ENCODE measurements at regions not wholly inside any gene's neighbourhood (a gene's known extent, or its start where the extent isn't known, plus 50 kb on each side); places are given as distances from the start of the nearest gene placed in this dataset.

GRCh38 chr2:126822115-126822514 is 76.6 kb upstream of the TEX51 start:
- H3K4me1 ChIP-seq (ENCODE audit: insufficient read depth, low read length): peaks cover 28% of the 10 kb centered on the region
- H3K27me3 ChIP-seq (ENCODE audit: insufficient read depth, low read length): no peaks in the 10 kb centered on the region
- H3K9me3 ChIP-seq (ENCODE audit: low read depth, low read length): no peaks in the 10 kb centered on the region
- H3K4me3 ChIP-seq (ENCODE audit: low read length): no peak overlapping the region

- peaks cover 36% of the 10 kb centered on the region for H3K4me1 ChIP-seq (ENCODE audit: insufficient read depth, low read length)
- no peak overlapping the region for H3K4me3 ChIP-seq (ENCODE audit: low read length)
Measured at GRCh38 chr2:126822921-126823320, 75.8 kb upstream of the TEX51 start.

DNA sequence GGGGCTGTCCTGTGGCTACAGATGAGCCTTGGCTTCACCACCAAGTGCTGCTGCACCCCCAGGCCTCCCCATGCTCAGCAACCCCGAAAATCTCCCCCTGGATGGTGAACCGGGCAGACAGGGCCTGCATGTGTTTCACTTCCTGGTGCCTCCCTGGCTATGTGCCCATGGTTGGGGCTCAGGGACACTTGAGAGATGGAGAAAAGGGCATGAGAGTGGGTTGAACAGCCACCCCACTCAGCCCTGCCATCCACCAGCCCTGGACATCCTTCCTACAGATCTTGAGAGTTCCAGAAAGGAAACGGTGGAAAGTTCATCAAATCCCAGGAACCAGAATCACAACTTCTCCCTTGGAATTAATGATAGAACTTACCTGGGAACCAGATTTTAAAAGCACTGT is 74.7 kb upstream of the TEX51 start:
- H3K4me1 ChIP-seq (ENCODE audit: insufficient read depth, low read length): peaks cover 39% of the 10 kb centered on the region
- no peaks in the 10 kb centered on the region for H3K9me3 ChIP-seq (ENCODE audit: low read depth, low read length)
- no peak overlapping the region for H3K4me3 ChIP-seq (ENCODE audit: low read length)
- no peaks in the 10 kb centered on the region for H3K27me3 ChIP-seq (ENCODE audit: insufficient read depth, low read length)

More at GRCh38 chr2:126822921-126823320, 75.8 kb upstream of the TEX51 start:
- Histone ChIP-seq H3K9me3 (ENCODE audit: low read depth, low read length) (no peaks in the 10 kb centered on the region), H3K27me3 (ENCODE audit: insufficient read depth, low read length) (no peaks in the 10 kb centered on the region)

GRCh38 chr2:126824663-126825062 is 74.0 kb upstream of the TEX51 start:
- Histone ChIP-seq H3K27me3 (ENCODE audit: insufficient read depth, low read length) (no peaks in the 10 kb centered on the region), H3K4me1 (ENCODE audit: insufficient read depth, low read length) (peaks cover 43% of the 10 kb centered on the region), H3K9me3 (ENCODE audit: low read depth, low read length) (no peaks in the 10 kb centered on the region), H3K4me3 (ENCODE audit: low read length) (no peak overlapping the region)

DNA sequence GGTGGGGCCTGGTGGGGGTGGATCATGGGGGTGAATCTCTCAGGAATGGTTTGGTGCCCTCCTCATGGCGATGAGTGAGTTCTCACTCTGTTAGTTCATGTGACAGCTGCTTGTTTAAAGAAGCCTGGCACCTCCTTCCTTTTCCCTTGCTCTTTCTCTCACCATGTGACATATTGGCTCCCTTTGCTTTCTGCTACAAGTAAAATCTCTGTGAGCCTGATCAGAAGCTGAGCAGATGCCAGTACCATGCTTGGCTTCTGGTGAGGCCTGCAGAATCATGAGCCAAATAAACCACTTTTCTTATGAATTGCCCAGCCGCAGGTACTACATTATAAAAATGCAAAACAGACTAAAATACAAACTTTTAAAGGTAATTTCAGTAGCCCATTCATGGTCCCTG is 73.4 kb upstream of the TEX51 start:
- no peak overlapping the region for H3K4me3 ChIP-seq (ENCODE audit: low read length)
- peaks cover 45% of the 10 kb centered on the region for H3K4me1 ChIP-seq (ENCODE audit: insufficient read depth, low read length)
- no peaks in the 10 kb centered on the region for H3K9me3 ChIP-seq (ENCODE audit: low read depth, low read length)
- no peaks in the 10 kb centered on the region for H3K27me3 ChIP-seq (ENCODE audit: insufficient read depth, low read length)

GRCh38 chr2:126826491-126826890 is 72.2 kb upstream of the TEX51 start:
- peaks cover 57% of the 10 kb centered on the region for H3K4me1 ChIP-seq (ENCODE audit: insufficient read depth, low read length)
- H3K9me3 ChIP-seq (ENCODE audit: low read depth, low read length): no peaks in the 10 kb centered on the region
- no peak overlapping the region for H3K4me3 ChIP-seq (ENCODE audit: low read length)
- H3K27me3 ChIP-seq (ENCODE audit: insufficient read depth, low read length): no peaks in the 10 kb centered on the region

DNA sequence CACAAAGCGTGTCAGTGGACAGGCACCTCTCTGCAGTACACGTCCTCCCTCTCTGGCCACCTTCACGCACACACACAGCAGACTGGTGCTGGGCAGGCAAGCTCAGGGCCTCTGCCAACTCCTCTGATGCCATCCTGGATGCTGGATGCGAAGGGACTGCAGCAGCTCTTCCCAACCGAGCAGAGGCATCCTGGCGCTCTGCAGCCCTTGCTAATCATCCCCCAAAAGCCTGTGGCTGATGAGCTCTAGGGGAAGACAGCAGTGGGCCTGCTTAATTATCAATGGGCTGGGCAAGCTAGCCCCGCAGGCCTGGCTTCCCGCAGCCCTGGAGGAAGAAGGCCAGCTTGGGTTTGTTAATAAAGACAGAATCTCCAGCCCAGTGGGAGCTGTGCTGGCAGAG is 71.3 kb upstream of the TEX51 start:
- Histone ChIP-seq H3K4me3 (ENCODE audit: low read length) (no peak overlapping the region), H3K4me1 (ENCODE audit: insufficient read depth, low read length) (peaks cover 65% of the 10 kb centered on the region), H3K27me3 (ENCODE audit: insufficient read depth, low read length) (no peaks in the 10 kb centered on the region), H3K9me3 (ENCODE audit: low read depth, low read length) (no peaks in the 10 kb centered on the region)

- Histone ChIP-seq H3K4me1 (ENCODE audit: insufficient read depth, low read length) (peaks cover 63% of the 10 kb centered on the region), H3K4me3 (ENCODE audit: low read length) (no peak overlapping the region), H3K9me3 (ENCODE audit: low read depth, low read length) (no peaks in the 10 kb centered on the region), H3K27me3 (ENCODE audit: insufficient read depth, low read length) (no peaks in the 10 kb centered on the region)
Measured at GRCh38 chr2:126828051-126828450, 70.6 kb upstream of the TEX51 start.

DNA sequence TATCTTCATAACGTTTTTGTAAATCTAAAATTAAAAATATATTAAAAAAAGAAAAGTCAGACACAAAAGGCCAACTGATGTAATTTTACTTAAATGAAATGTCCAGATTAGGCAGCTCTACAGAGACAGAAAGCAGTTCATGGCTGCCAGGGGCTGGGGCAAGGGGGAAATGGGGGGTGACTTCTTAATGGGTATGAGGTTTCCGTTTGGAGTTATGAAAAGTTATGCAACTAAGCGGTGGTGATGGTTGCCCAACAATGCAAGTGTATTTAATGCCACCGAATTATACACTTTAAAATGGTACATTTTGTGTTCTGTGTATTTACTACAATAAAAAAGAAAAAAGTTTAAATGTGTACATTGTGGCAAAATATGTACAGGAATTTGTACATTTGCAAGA is 70.2 kb upstream of the TEX51 start:
- peaks cover 58% of the 10 kb centered on the region for H3K4me1 ChIP-seq (ENCODE audit: insufficient read depth, low read length)
- H3K4me3 ChIP-seq (ENCODE audit: low read length): no peak overlapping the region
- no peaks in the 10 kb centered on the region for H3K9me3 ChIP-seq (ENCODE audit: low read depth, low read length)
- H3K27me3 ChIP-seq (ENCODE audit: insufficient read depth, low read length): no peaks in the 10 kb centered on the region

DNA sequence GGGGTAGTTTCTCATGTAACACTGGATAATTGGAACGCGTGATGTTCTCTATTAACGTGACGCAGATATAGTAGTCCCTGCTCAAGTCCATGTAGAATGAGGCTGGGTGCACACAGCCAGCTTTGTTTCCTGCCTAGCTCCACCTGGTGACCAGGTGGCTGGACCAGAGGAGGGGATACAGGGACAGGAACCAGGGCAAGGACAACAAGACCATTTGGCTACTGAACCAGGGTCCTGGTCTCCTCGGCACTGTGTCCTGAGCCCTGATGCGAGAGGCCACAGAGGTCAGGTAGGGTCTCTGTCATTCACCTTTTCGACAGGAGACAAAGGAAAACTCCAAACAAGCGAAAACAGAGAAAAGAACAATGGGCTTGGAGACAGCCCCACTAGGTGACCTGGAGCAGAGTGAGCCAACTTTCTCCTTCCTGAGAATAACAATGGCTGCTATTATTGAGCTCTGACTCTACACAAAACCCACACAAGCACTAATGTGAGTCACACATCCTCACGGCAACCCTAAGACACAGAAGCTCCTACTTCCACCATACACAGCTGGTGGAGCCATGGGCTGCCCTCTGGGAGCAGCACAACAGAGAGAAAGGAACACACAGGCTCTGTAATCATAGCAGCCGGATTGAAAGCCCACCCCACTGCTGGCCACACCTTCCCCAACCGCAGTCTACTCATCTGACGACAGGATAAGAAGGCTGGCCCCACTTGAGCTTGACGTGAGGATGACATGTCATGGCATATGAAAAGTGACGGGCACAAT is 67.3 kb upstream of the TEX51 start:
- Histone ChIP-seq H3K4me1 (ENCODE audit: insufficient read depth, low read length) (peaks cover 45% of the 10 kb centered on the region), H3K4me3 (ENCODE audit: low read length) (no peak overlapping the region), H3K27me3 (ENCODE audit: insufficient read depth, low read length) (no peaks in the 10 kb centered on the region), H3K9me3 (ENCODE audit: low read depth, low read length) (no peaks in the 10 kb centered on the region)

GRCh38 chr2:126832014-126832413 is 66.7 kb upstream of the TEX51 start:
- Histone ChIP-seq H3K4me1 (ENCODE audit: insufficient read depth, low read length) (peaks cover 39% of the 10 kb centered on the region), H3K4me3 (ENCODE audit: low read length) (no peak overlapping the region), H3K27me3 (ENCODE audit: insufficient read depth, low read length) (no peaks in the 10 kb centered on the region), H3K9me3 (ENCODE audit: low read depth, low read length) (no peaks in the 10 kb centered on the region)

GRCh38 chr2:126832757-126833156 is 65.9 kb upstream of the TEX51 start:
- H3K4me3 ChIP-seq (ENCODE audit: low read length): no peak overlapping the region
- H3K4me1 ChIP-seq (ENCODE audit: insufficient read depth, low read length): peaks cover 32% of the 10 kb centered on the region
- no peaks in the 10 kb centered on the region for H3K9me3 ChIP-seq (ENCODE audit: low read depth, low read length)
- no peaks in the 10 kb centered on the region for H3K27me3 ChIP-seq (ENCODE audit: insufficient read depth, low read length)

- no peak overlapping the region for H3K4me3 ChIP-seq (ENCODE audit: low read length)
- peaks cover 30% of the 10 kb centered on the region for H3K4me1 ChIP-seq (ENCODE audit: insufficient read depth, low read length)
- no peaks in the 10 kb centered on the region for H3K9me3 ChIP-seq (ENCODE audit: low read depth, low read length)
- H3K27me3 ChIP-seq (ENCODE audit: insufficient read depth, low read length): no peaks in the 10 kb centered on the region
Measured at GRCh38 chr2:126834006-126834659, 64.6 kb upstream of the TEX51 start.

DNA sequence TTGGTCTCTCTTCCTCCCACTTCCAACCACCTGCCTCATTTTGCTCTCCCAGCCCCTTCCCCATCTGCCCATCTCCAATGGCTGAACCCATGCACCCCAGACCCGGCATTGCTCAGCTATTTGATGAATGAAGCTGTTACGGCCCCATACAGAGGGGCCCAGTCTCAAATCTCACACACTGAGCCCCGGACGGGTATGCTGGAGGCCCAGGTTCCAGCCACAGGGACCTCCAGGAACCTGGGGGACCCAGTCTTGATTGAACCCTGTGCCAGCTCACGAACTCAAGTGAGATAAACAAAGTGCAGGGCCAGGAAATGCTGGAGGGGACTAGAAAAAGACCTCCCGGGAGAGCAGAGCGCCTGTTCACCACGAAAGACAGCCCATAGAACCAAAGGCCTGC is 63.4 kb upstream of the TEX51 start:
- H3K27me3 ChIP-seq (ENCODE audit: insufficient read depth, low read length): no peaks in the 10 kb centered on the region
- no peak overlapping the region for H3K4me3 ChIP-seq (ENCODE audit: low read length)
- H3K4me1 ChIP-seq (ENCODE audit: insufficient read depth, low read length): peaks cover 25% of the 10 kb centered on the region
- H3K9me3 ChIP-seq (ENCODE audit: low read depth, low read length): no peaks in the 10 kb centered on the region

- H3K27me3 ChIP-seq (ENCODE audit: insufficient read depth, low read length): no peaks in the 10 kb centered on the region
- no peak overlapping the region for H3K4me3 ChIP-seq (ENCODE audit: low read length)
- no peaks in the 10 kb centered on the region for H3K9me3 ChIP-seq (ENCODE audit: low read depth, low read length)
- H3K4me1 ChIP-seq (ENCODE audit: insufficient read depth, low read length): peaks cover 19% of the 10 kb centered on the region
Measured at GRCh38 chr2:126835831-126836230, 62.9 kb upstream of the TEX51 start.

Data from mononuclear cell (primary cell).